HUES48 (cell line): ENCODE measurements at regions not wholly inside any gene's neighbourhood (a gene's known extent, or its start where the extent isn't known, plus 50 kb on each side); places are given as distances from the start of the nearest gene placed in this dataset.

ENCODE experiments used
- H3K27ac ChIP-seq: one replicate; pipeline ENCODE4 v1.7.0; 2013; ENCODE audit warnings: low read depth, low read length, inconsistent platforms
- H3K27me3 ChIP-seq: 2 replicates; pipeline ENCODE4 v1.6.1; 2013; ENCODE audit warnings: mild to moderate bottlenecking, low read length; ENCODE audit not compliant: control insufficient read depth, insufficient read depth
- H3K36me3 ChIP-seq: 2 replicates; pipeline ENCODE4 v1.6.1; 2013; ENCODE audit warnings: low read length; ENCODE audit not compliant: control insufficient read depth, insufficient read depth
- H3K4me1 ChIP-seq: 2 replicates; pipeline ENCODE4 v1.6.1; 2013; ENCODE audit warnings: mild to moderate bottlenecking, low read length; ENCODE audit not compliant: control insufficient read depth, insufficient read depth
- H3K4me3 ChIP-seq: 2 replicates; pipeline ENCODE4 v1.5.1; 2013; ENCODE audit warnings: mild to moderate bottlenecking, low read depth, low read length
- H3K9ac ChIP-seq: 2 replicates; pipeline ENCODE4 v1.6.1; 2013; ENCODE audit warnings: mild to moderate bottlenecking, low read depth, low read length, moderate library complexity
- H3K9me3 ChIP-seq: 2 replicates; pipeline ENCODE4 v1.6.1; 2013; ENCODE audit warnings: low read length; ENCODE audit not compliant: control insufficient read depth, insufficient read depth

DNA sequence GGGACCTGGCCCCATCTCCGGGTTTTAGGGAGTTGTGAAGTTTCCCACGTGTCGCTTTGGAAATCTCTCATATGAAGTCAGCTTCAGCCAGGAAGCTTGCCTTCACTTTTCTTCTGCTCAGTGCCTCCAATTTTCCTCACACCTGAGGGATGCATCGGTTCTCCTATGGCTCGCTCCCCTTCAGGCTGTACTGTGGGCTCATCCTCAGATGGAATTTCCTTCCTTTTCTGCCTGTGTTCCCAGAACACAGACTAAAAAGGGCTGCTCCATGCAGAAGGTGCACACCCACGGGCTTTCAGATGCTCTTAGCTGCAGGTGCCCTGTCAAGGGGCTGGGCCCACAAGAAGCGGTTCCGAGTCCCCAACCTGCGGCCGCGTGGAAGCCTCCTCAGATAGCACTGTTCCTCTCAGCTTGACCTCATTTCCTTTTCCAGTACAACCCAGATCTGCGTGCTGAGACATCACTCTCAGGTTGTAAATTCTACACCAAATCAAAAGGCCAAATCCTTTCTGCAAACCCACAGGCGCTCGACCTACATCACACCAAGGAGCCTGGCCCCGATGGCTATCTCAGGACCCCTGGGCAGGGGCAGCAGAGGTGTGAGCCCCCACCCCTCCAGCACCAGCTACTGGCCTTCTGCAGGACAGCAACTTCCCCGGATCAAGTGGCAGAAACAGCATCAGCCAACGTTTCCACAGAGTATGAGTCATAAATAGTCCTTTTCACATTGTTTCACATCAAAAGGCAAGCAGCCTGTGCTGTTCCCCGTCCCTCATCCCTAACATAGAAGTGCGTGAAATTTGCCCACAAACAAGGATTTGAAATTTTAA is 275.9 kb downstream of the ZNF536 start:
- Histone ChIP-seq H3K4me3 (no peak overlapping the region), H3K27me3 (no peaks in the 10 kb centered on the region), H3K36me3 (no peaks in the 10 kb centered on the region), H3K9ac (no peak overlapping the region), H3K27ac (no peak overlapping the region), H3K4me1 (peaks cover 20% of the 10 kb centered on the region), H3K9me3 (no peaks in the 10 kb centered on the region)

GRCh38 chr19:30646806-30647205 is 274.6 kb downstream of the ZNF536 start:
- H3K9ac ChIP-seq, result no peak overlapping the region
- H3K27me3 ChIP-seq, result no peaks in the 10 kb centered on the region
- no peak overlapping the region for H3K4me3 ChIP-seq
- H3K4me1 ChIP-seq, result peaks cover 17% of the 10 kb centered on the region
- no peak overlapping the region for H3K27ac ChIP-seq
- no peaks in the 10 kb centered on the region for H3K9me3 ChIP-seq
- no peaks in the 10 kb centered on the region for H3K36me3 ChIP-seq

DNA sequence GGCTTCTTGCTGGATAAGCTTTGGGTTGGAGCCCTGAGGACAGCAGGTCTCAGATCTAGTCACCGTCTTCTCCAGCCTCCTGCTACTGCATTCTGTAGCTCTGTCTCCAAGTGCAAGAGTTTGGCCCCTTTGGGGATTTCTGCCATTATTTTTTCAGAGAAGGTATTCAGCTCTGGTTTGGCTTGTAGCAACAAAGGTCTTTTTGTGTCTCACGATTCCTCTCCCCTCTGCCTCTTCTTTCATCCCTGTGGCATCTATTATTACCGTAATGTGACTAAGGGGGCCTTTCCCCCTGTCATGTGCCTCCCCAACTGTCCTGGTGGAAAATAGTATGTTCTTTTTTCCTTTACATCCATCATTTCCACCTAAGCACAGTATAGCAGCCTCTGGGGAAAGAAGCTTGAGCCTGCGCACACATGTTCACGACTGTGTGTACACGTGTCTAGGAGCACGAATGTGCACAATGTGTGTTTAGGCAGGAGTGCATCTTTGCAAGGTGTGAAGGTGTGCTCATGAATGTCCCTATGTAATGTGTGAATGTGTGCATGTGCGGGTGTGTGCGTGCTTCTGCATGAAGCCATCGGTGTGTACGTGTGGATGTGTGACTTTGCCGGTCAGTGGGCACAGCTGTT is 273.9 kb downstream of the ZNF536 start:
- no peak overlapping the region for H3K9ac ChIP-seq
- no peaks in the 10 kb centered on the region for H3K27me3 ChIP-seq
- no peak overlapping the region for H3K4me3 ChIP-seq
- H3K36me3 ChIP-seq, result no peaks in the 10 kb centered on the region
- no peaks in the 10 kb centered on the region for H3K9me3 ChIP-seq
- peaks cover 10% of the 10 kb centered on the region for H3K4me1 ChIP-seq
- H3K27ac ChIP-seq, result no peak overlapping the region

GRCh38 chr19:30640252-30640965 is 268.2 kb downstream of the ZNF536 start:
- Histone ChIP-seq H3K4me3 (no peak overlapping the region), H3K27ac (no peak overlapping the region)

DNA sequence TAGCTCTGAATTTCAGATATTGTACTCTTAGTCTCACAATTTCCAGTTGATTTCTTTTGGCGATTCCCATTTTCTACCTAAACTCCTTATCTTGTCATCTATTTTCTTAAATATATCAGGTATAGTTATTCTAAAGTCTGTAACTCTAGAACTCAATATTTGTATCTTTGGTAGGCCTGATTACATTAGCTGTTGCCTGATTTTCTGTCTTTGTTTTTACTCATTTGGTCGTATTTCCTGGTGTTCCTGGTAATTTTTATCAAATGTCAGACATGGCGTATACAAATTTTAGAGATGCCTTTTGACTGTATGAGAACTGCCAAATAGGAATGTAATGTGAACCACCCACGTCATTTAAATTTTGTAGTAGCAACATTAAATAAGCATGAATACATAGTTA is 266.7 kb downstream of the ZNF536 start:
- no peak overlapping the region for H3K27ac ChIP-seq
- no peaks in the 10 kb centered on the region for H3K36me3 ChIP-seq

More at GRCh38 chr19:30640252-30640965, 268.2 kb downstream of the ZNF536 start:
- Histone ChIP-seq H3K27me3 (no peaks in the 10 kb centered on the region), H3K9ac (no peak overlapping the region), H3K4me1 (no peaks in the 10 kb centered on the region), H3K9me3 (0 out of 2 replicates have a peak, but pooled peaks cover 4% of the 10 kb centered on the region), H3K36me3 (no peaks in the 10 kb centered on the region)

DNA sequence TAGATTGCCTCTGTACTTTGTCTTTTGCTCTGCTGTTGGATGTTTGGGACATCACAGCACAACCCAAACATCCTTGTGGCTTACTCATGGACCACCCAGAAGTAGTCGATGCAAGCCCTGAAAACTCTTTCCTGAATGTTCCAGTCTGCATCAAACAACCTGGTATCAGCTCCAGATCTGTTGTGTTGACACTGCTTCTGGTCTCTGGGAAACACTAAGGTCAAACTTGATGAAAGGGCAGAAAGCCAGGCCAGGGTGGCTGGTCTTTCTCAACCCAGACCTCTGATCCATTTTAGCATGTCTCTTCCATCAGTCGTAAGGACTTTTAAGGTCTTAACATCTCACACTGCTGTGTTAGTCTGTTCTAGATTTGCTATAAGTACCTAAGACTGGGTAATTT is 265.7 kb downstream of the ZNF536 start:
- no peak overlapping the region for H3K27ac ChIP-seq
- H3K4me3 ChIP-seq, result no peak overlapping the region
- H3K9me3 ChIP-seq, result 0 out of 2 replicates have a peak, but pooled peaks cover 4% of the 10 kb centered on the region
- no peaks in the 10 kb centered on the region for H3K27me3 ChIP-seq
- no peak overlapping the region for H3K9ac ChIP-seq
- no peaks in the 10 kb centered on the region for H3K4me1 ChIP-seq
- no peaks in the 10 kb centered on the region for H3K36me3 ChIP-seq

More for the DNA sequence above, 266.7 kb downstream of the ZNF536 start:
- Histone ChIP-seq H3K4me1 (no peaks in the 10 kb centered on the region), H3K4me3 (no peak overlapping the region), H3K9ac (no peak overlapping the region), H3K27me3 (no peaks in the 10 kb centered on the region), H3K9me3 (0 out of 2 replicates have a peak, but pooled peaks cover 4% of the 10 kb centered on the region)

DNA sequence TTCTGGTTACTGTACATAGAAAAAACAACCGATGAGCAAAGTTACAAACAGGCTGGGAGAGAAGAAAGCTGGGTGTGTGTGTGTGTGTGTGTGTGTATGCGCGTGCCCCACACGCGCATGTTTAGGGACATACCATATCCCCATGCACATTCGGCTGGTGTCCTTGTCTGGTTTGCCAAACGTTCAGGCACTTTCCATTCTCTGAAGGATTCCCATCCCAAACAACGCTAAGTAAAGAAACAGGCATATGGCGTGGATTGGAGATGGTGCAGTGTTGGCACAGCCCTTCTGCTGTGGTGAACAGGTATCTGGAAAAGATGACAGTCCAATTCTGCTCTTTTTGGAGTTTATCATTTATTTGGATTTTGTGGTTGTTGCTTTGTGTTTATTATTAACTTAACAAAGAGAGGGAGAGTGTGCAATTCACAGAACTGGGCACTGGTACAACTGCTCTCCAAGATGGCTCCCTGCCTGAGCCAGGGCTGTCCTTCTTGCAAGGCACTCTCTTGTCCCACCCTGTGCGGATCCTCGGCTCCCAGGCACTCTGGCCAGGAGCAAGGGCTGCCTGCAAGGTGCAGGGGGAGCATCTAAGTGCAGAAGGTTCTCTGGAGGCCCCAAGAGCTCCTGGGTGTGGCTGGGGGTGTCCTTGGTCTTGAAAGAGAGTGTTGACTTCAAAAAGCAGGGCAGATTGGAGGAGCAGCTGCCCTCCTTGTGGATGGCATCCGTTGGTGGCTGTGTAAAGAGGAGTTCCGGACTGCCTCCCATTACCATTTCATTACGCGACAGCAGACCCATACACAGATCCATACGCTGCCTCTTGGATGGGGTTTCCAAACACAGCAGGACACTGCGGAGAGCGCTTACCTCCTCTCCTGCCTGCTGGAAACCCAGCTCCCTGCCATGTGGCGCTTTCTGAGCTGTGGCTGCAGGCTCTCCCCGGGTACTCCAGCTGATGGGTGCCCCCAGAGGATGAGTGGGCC is 263.1 kb downstream of the ZNF536 start:
- H3K27ac ChIP-seq, result no peak overlapping the region
- H3K36me3 ChIP-seq, result no peaks in the 10 kb centered on the region
- no peaks in the 10 kb centered on the region for H3K27me3 ChIP-seq
- no peak overlapping the region for H3K4me3 ChIP-seq
- 0 out of 2 replicates have a peak, but pooled peaks cover 4% of the 10 kb centered on the region for H3K9me3 ChIP-seq
- H3K9ac ChIP-seq, result no peak overlapping the region
- H3K4me1 ChIP-seq, result no peaks in the 10 kb centered on the region

GRCh38 chr19:30634131-30634830 is 262.1 kb downstream of the ZNF536 start:
- Histone ChIP-seq H3K4me1 (no peaks in the 10 kb centered on the region), H3K27me3 (no peaks in the 10 kb centered on the region), H3K9ac (no peak overlapping the region), H3K36me3 (no peaks in the 10 kb centered on the region), H3K4me3 (no peak overlapping the region), H3K9me3 (0 out of 2 replicates have a peak, but pooled peaks cover 2% of the 10 kb centered on the region), H3K27ac (no peak overlapping the region)

- Histone ChIP-seq H3K27ac (no peak overlapping the region), H3K36me3 (no peaks in the 10 kb centered on the region), H3K27me3 (no peaks in the 10 kb centered on the region), H3K4me3 (no peak overlapping the region), H3K9ac (no peak overlapping the region), H3K9me3 (no peaks in the 10 kb centered on the region), H3K4me1 (no peaks in the 10 kb centered on the region)
Measured at GRCh38 chr19:30631033-30631370, 258.8 kb downstream of the ZNF536 start.
